C4-2B (cell line): ENCODE measurements at regions not wholly inside any gene's neighbourhood (a gene's known extent, or its start where the extent isn't known, plus 50 kb on each side); places are given as distances from the start of the nearest gene placed in this dataset.

Source experiments
- ZFX ChIP-seq: fragments of 450-650 bp; IDR thresholded peaks from 2 replicates; pipeline ENCODE4 v1.6.1; 2017
- TF ChIP-seq, protein P1 (sequence below): fragments of 450-650 bp; conservative IDR thresholded peaks from 2 replicates; pipeline ENCODE4 v1.5.1; 2017; ENCODE audit warnings: mild to moderate bottlenecking

- TF ChIP-seq, protein P1, sequence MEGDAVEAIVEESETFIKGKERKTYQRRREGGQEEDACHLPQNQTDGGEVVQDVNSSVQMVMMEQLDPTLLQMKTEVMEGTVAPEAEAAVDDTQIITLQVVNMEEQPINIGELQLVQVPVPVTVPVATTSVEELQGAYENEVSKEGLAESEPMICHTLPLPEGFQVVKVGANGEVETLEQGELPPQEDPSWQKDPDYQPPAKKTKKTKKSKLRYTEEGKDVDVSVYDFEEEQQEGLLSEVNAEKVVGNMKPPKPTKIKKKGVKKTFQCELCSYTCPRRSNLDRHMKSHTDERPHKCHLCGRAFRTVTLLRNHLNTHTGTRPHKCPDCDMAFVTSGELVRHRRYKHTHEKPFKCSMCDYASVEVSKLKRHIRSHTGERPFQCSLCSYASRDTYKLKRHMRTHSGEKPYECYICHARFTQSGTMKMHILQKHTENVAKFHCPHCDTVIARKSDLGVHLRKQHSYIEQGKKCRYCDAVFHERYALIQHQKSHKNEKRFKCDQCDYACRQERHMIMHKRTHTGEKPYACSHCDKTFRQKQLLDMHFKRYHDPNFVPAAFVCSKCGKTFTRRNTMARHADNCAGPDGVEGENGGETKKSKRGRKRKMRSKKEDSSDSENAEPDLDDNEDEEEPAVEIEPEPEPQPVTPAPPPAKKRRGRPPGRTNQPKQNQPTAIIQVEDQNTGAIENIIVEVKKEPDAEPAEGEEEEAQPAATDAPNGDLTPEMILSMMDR = no peak
- no peak for TF ChIP-seq ZFX
Measured at GRCh38 chr11:116424615-116425261, 348.0 kb downstream of the BUD13 start.
